DMS53 treated with DMSO at 0.1 percent for 48 hours (cell line): ENCODE measurements at regions not wholly inside any gene's neighbourhood (a gene's known extent, or its start where the extent isn't known, plus 50 kb on each side); places are given as distances from the start of the nearest gene placed in this dataset.
A peak's percentile ranks its signal among the peaks of the same experiment; 100 is the strongest.

Source experiments
- DNase-seq: peaks from one replicate; lab custom pipeline; 2025; ENCODE audit not compliant: unreplicated experiment; lab: John Stamatoyannopoulos, UW

- no peak for DNase-seq
These were observed 76.8 kb upstream of the GATA2 start for GRCh38 chr3:128569756-128570155.

GRCh38 chr3:128568602-128569490 lies 75.8 kb upstream of the GATA2 start:
- DNase-seq = no peak

GRCh38 chr3:128567705-128568356 lies 74.8 kb upstream of the GATA2 start:
- DNase-seq = no peak

- DNase-seq = no peak
These were observed 74.1 kb upstream of the GATA2 start for GRCh38 chr3:128567141-128567540.

- DNase-seq = no peak
These were observed 70.4 kb upstream of the GATA2 start for GRCh38 chr3:128563439-128563838.

- DNase-seq = no peak
These were observed 68.5 kb upstream of the GATA2 start for GRCh38 chr3:128561504-128561903.

- DNase-seq = no peak
These were observed 67.8 kb upstream of the GATA2 start for GRCh38 chr3:128560768-128561167.

- peak; percentile 64 for DNase-seq
These were observed 66.7 kb upstream of the GATA2 start for GRCh38 chr3:128559486-128560225.

GRCh38 chr3:128557531-128558280 lies 64.7 kb upstream of the GATA2 start:
- DNase-seq = no peak

GRCh38 chr3:128556907-128557306 lies 63.9 kb upstream of the GATA2 start:
- DNase-seq = no peak

GRCh38 chr3:128556384-128556783 lies 63.4 kb upstream of the GATA2 start:
- no peak for DNase-seq

- no peak for DNase-seq
These were observed 62.8 kb upstream of the GATA2 start for GRCh38 chr3:128555841-128556240.

- no peak for DNase-seq
These were observed 62.3 kb upstream of the GATA2 start for GRCh38 chr3:128555098-128555825.

GRCh38 chr3:128554465-128555097 lies 61.6 kb upstream of the GATA2 start:
- no peak for DNase-seq

GRCh38 chr3:128554100-128554464 lies 61.1 kb upstream of the GATA2 start:
- DNase-seq = no peak

- DNase-seq = no peak
These were observed 60.6 kb upstream of the GATA2 start for GRCh38 chr3:128553560-128553959.

- DNase-seq = no peak
These were observed 58.9 kb upstream of the GATA2 start for GRCh38 chr3:128551867-128552266.

- DNase-seq = no peak
These were observed 58.5 kb upstream of the GATA2 start for GRCh38 chr3:128551451-128551850.

- no peak for DNase-seq
These were observed 57.6 kb upstream of the GATA2 start for GRCh38 chr3:128550471-128551126.

- DNase-seq = no peak
These were observed 57.1 kb upstream of the GATA2 start for GRCh38 chr3:128550113-128550440.
